Stimulated activated CD4-positive, alpha-beta T cell treated with anti-CD3 and anti-CD28 coated beads, Interleukin-4, amount 100 ng/mL, for 48 hours (primary cell): ENCODE measurements at regions not wholly inside any gene's neighbourhood (a gene's known extent, or its start where the extent isn't known, plus 50 kb on each side); places are given as distances from the start of the nearest gene placed in this dataset.
A peak's percentile ranks its signal among the peaks of the same experiment; 100 is the strongest.

Source experiments
- DNase-seq, 2 donors: peaks; one replicate each; pipeline ENCODE4 v3.0.0-alpha.2; 2020; ENCODE audit warnings: low read depth in 2 of 2

- DNase-seq = no peak
Observed at GRCh38 chr11:69918231-69918937, 99.2 kb upstream of the FGF3 start.

DNA sequence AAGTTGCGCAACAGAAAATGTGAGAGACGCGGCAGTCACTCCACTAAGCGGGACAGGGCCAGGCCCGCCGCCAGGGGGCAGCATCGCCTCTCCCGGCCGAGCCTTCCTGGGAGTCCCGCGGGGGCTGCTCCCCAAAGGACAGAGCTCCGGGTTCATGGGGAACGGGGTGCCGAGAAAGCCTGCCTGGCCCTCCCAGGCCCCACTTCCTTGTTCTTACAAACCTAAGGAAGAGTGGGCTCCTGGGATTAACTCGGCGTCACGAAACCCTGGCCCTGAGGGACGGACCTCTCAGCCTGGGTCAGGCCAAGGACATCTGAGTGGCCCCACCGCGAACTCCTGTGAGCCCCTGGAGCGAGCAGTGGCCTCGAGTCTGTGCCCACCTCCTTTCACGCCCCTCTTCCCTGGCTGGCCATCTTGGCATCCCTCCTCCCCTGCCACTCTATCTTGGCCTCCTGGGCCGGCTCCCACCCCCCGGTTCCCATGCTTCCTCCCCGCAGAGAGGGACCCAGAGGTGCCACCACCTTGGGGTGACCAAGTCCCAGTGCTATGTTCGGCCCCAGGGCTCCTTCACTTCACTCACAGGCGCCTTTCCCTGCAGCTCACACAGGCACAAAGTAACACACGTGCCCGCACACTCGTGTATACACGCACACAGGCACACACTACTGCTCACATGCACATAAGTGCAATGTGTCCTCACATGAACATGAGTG is 99.9 kb upstream of the FGF3 start:
- peak; percentile 58 to 81 for DNase-seq

GRCh38 chr11:69919659-69920344 is 100.6 kb upstream of the FGF3 start:
- no peak for DNase-seq

GRCh38 chr11:69920345-69921127 is 101.3 kb upstream of the FGF3 start:
- DNase-seq = no peak

- no peak for DNase-seq
Observed at GRCh38 chr11:69921128-69922014, 102.2 kb upstream of the FGF3 start.

GRCh38 chr11:69922015-69922595 is 102.9 kb upstream of the FGF3 start:
- no peak for DNase-seq

DNA sequence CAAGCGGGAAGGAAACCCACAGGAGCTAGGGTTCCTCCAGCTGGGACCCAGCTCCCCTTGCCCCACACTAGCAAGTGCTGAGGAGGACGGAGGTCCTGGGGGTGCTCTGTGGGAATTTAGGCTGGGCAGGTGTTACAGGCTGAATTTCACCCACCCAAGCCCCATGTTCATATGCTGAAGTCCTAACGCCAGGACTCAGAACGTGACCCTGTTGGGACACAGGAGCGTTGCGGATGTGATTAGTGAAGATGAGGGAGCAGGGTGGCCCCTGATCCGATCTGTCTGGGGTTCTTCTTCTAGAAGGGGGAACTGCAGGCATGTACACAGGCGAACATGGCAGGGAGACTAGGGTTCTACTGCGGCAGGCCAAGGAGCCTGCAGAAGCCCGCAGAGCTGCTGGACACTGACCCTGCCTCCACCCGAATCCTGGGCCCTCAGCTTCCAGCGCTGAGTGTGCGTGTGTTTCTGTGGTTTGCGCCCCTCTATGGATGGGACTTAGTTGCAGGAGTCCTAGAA is 103.4 kb upstream of the FGF3 start:
- DNase-seq = no peak

- no peak for DNase-seq
Observed at GRCh38 chr11:69923196-69923595, 104.0 kb upstream of the FGF3 start.

- no peak for DNase-seq
Observed at GRCh38 chr11:69923641-69924307, 104.6 kb upstream of the FGF3 start.

DNA sequence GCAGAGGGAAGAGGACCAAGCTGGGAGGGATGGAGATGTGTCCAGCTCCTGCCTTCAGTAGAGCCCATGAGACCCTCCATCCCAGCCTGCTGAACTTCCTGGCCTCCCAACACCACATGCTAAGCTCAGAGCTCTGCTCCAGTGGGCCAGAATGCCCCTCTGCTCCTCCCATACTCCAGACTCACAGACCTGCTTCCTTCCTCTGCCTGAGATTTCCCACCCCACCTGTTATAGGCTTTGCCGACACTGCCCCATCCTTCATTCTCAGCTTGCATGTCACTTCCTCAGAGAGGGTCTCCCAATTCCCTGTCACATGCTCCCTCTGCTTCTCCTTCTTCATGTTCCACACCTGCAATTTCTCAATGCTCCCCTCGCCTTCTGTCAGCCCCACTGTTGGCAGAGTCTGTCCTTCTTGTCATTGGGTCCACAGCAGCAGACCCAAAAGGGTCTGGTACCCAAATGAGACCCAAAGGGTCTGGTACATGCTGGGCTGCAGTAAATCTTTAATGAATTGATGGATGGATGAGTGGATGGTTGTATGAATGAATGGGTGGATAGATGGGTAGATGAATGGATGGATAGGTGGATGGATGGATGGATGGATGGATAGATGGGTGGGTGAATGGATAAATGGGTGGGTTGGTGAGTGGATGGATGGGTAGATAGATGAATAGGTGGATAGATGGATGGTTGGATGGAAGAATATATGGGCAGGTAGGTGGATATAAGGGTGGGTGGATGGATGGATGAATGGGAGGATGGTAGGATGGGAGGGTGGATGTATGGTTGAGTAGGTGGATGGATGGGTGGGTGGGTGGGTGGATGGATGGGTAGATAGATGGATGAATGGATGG is 105.3 kb upstream of the FGF3 start:
- no peak for DNase-seq

- no peak for DNase-seq
Observed at GRCh38 chr11:69925366-69926196, 106.4 kb upstream of the FGF3 start.

DNA sequence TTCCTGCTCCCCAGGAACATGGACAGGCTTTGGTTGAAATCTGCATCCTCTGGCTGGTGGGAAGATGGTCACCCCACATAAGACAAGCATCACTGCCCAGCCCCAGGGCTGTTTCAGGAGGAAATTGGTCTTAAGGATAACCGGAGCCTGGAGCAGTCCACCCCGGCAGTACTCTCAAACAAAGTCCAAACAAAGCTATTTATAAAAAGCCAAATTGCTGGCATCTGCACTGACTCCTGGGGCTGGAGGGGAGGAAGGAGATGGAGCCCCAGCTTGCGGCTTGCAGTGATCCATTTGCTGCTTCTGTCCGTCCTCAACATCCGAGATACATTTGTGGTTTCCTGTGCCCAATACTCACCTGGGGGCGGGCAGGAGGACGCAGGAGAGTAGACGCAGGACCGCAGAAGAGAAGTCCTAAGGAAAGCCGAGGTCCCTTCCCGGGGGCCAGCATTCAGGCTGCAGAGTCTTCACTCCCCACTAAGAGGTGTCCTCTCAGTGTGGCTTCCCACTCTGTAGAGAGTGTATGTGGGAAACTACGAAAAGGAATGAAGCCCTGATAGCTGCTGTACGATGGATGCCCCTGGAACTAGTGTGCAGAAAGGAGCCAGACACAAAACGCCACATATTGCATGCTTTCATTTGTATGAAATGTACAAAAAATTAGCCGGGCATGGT is 107.3 kb upstream of the FGF3 start:
- no peak for DNase-seq

- DNase-seq = no peak
Observed at GRCh38 chr11:69928121-69928520, 108.9 kb upstream of the FGF3 start.

GRCh38 chr11:69928975-69929374 is 109.8 kb upstream of the FGF3 start:
- DNase-seq = no peak

- DNase-seq = no peak
Observed at GRCh38 chr11:69930081-69931059, 111.2 kb upstream of the FGF3 start.
